IPS-20b (cell line): ENCODE measurements at regions not wholly inside any gene's neighbourhood (a gene's known extent, or its start where the extent isn't known, plus 50 kb on each side); places are given as distances from the start of the nearest gene placed in this dataset.

Experiments used
- H3K27ac ChIP-seq: one replicate; pipeline ENCODE4 v1.5.1; 2013; ENCODE audit warnings: low read length
- H3K27me3 ChIP-seq: 2 replicates; pipeline ENCODE4 v1.6.1; 2013; ENCODE audit warnings: mild to moderate bottlenecking, low read length, inconsistent platforms; ENCODE audit not compliant: insufficient read depth
- H3K36me3 ChIP-seq: 2 replicates; pipeline ENCODE4 v1.6.1; 2013; ENCODE audit warnings: low read depth, mild to moderate bottlenecking, inconsistent platforms, low read length, moderate library complexity; ENCODE audit not compliant: insufficient read depth
- H3K4me1 ChIP-seq: 2 replicates; pipeline ENCODE4 v1.6.1; 2013; ENCODE audit warnings: mild to moderate bottlenecking, control low read depth, inconsistent platforms, low read length, moderate library complexity; ENCODE audit not compliant: insufficient read depth
- H3K4me3 ChIP-seq: 2 replicates; pipeline ENCODE4 v1.5.1; 2013; ENCODE audit warnings: mild to moderate bottlenecking, low read length, inconsistent platforms
- H3K9ac ChIP-seq: 2 replicates; pipeline ENCODE4 v1.6.1; 2013; ENCODE audit warnings: low read depth, mild to moderate bottlenecking, inconsistent platforms, low read length, moderate library complexity
- H3K9me3 ChIP-seq: 2 replicates; pipeline ENCODE4 v1.6.1; 2013; ENCODE audit warnings: mild to moderate bottlenecking, low read depth, low read length, inconsistent platforms; ENCODE audit not compliant: insufficient read depth

- Histone ChIP-seq H3K9ac (no peak overlapping the region), H3K4me3 (no peak overlapping the region), H3K27me3 (no peaks in the 10 kb centered on the region), H3K36me3 (no peaks in the 10 kb centered on the region), H3K27ac (no peak overlapping the region), H3K4me1 (no peaks in the 10 kb centered on the region), H3K9me3 (peaks cover 46% of the 10 kb centered on the region)
Observed at GRCh38 chr18:73220663-73221062, 352.9 kb upstream of the NETO1 start.

- Histone ChIP-seq H3K4me3 (no peak overlapping the region), H3K4me1 (no peaks in the 10 kb centered on the region), H3K9me3 (peaks cover 46% of the 10 kb centered on the region), H3K27ac (no peak overlapping the region), H3K9ac (no peak overlapping the region), H3K36me3 (no peaks in the 10 kb centered on the region), H3K27me3 (no peaks in the 10 kb centered on the region)
Observed at GRCh38 chr18:73218293-73218692, 350.5 kb upstream of the NETO1 start.

- H3K36me3 ChIP-seq, result no peaks in the 10 kb centered on the region
- no peak overlapping the region for H3K4me3 ChIP-seq
- no peaks in the 10 kb centered on the region for H3K4me1 ChIP-seq
- no peak overlapping the region for H3K27ac ChIP-seq
- no peaks in the 10 kb centered on the region for H3K27me3 ChIP-seq
- H3K9ac ChIP-seq, result no peak overlapping the region
- H3K9me3 ChIP-seq, result peaks cover 14% of the 10 kb centered on the region
Observed at GRCh38 chr18:73214970-73215369, 347.2 kb upstream of the NETO1 start.

- Histone ChIP-seq H3K27ac (no peak overlapping the region), H3K36me3 (no peaks in the 10 kb centered on the region), H3K4me3 (no peak overlapping the region), H3K9ac (no peak overlapping the region), H3K9me3 (peaks cover 11% of the 10 kb centered on the region), H3K27me3 (no peaks in the 10 kb centered on the region), H3K4me1 (no peaks in the 10 kb centered on the region)
Observed at GRCh38 chr18:73212442-73212841, 344.7 kb upstream of the NETO1 start.

GRCh38 chr18:73201940-73202339 is 334.2 kb upstream of the NETO1 start:
- Histone ChIP-seq H3K9me3 (no peaks in the 10 kb centered on the region), H3K27ac (no peak overlapping the region), H3K27me3 (no peaks in the 10 kb centered on the region), H3K4me1 (no peaks in the 10 kb centered on the region; the same call in 1 of the 2 replicates), H3K36me3 (no peaks in the 10 kb centered on the region), H3K4me3 (no peak overlapping the region), H3K9ac (no peak overlapping the region)

- Histone ChIP-seq H3K9ac (no peak overlapping the region), H3K36me3 (no peaks in the 10 kb centered on the region), H3K4me3 (no peak overlapping the region), H3K27me3 (no peaks in the 10 kb centered on the region), H3K27ac (no peak overlapping the region), H3K9me3 (no peaks in the 10 kb centered on the region), H3K4me1 (no peaks in the 10 kb centered on the region; the same call in 1 of the 2 replicates)
Observed at GRCh38 chr18:73199151-73199550, 331.4 kb upstream of the NETO1 start.

- Histone ChIP-seq H3K9me3 (no peaks in the 10 kb centered on the region), H3K4me3 (no peak overlapping the region), H3K27me3 (no peaks in the 10 kb centered on the region), H3K27ac (no peak overlapping the region), H3K4me1 (no peaks in the 10 kb centered on the region), H3K36me3 (no peaks in the 10 kb centered on the region), H3K9ac (no peak overlapping the region)
Observed at GRCh38 chr18:73189718-73190117, 321.9 kb upstream of the NETO1 start.

- H3K9me3 ChIP-seq, result peaks cover 2% of the 10 kb centered on the region; the same call in 1 of the 2 replicates
- H3K4me1 ChIP-seq, result no peaks in the 10 kb centered on the region
- no peak overlapping the region for H3K27ac ChIP-seq
- H3K4me3 ChIP-seq, result no peak overlapping the region
- no peaks in the 10 kb centered on the region for H3K36me3 ChIP-seq
- H3K9ac ChIP-seq, result no peak overlapping the region
- no peaks in the 10 kb centered on the region for H3K27me3 ChIP-seq
Observed at GRCh38 chr18:73168236-73168635, 300.4 kb upstream of the NETO1 start.

GRCh38 chr18:73164430-73164829 is 296.6 kb upstream of the NETO1 start:
- Histone ChIP-seq H3K9ac (no peak overlapping the region), H3K27me3 (no peaks in the 10 kb centered on the region), H3K4me3 (no peak overlapping the region), H3K36me3 (no peaks in the 10 kb centered on the region), H3K9me3 (peaks cover 2% of the 10 kb centered on the region; the same call in 1 of the 2 replicates), H3K4me1 (no peaks in the 10 kb centered on the region), H3K27ac (no peak overlapping the region)

- H3K4me3 ChIP-seq, result no peak overlapping the region
- H3K9ac ChIP-seq, result no peak overlapping the region
- no peak overlapping the region for H3K27ac ChIP-seq
- H3K4me1 ChIP-seq, result no peaks in the 10 kb centered on the region
- no peaks in the 10 kb centered on the region for H3K36me3 ChIP-seq
- no peaks in the 10 kb centered on the region for H3K27me3 ChIP-seq
- H3K9me3 ChIP-seq, result peaks cover 2% of the 10 kb centered on the region; the same call in 1 of the 2 replicates
Observed at GRCh38 chr18:73163236-73163635, 295.4 kb upstream of the NETO1 start.

GRCh38 chr18:73156117-73156516 is 288.3 kb upstream of the NETO1 start:
- H3K36me3 ChIP-seq, result no peaks in the 10 kb centered on the region
- no peak overlapping the region for H3K27ac ChIP-seq
- no peak overlapping the region for H3K9ac ChIP-seq
- no peaks in the 10 kb centered on the region for H3K4me1 ChIP-seq
- H3K27me3 ChIP-seq, result no peaks in the 10 kb centered on the region
- no peaks in the 10 kb centered on the region for H3K9me3 ChIP-seq
- no peak overlapping the region for H3K4me3 ChIP-seq

GRCh38 chr18:73153271-73153670 is 285.5 kb upstream of the NETO1 start:
- no peak overlapping the region for H3K9ac ChIP-seq
- H3K4me1 ChIP-seq, result no peaks in the 10 kb centered on the region
- H3K27ac ChIP-seq, result no peak overlapping the region
- H3K4me3 ChIP-seq, result no peak overlapping the region
- H3K9me3 ChIP-seq, result no peaks in the 10 kb centered on the region
- H3K27me3 ChIP-seq, result no peaks in the 10 kb centered on the region
- H3K36me3 ChIP-seq, result no peaks in the 10 kb centered on the region

GRCh38 chr18:73151086-73151485 is 283.3 kb upstream of the NETO1 start:
- H3K27ac ChIP-seq, result no peak overlapping the region
- H3K9me3 ChIP-seq, result no peaks in the 10 kb centered on the region
- no peaks in the 10 kb centered on the region for H3K4me1 ChIP-seq
- no peaks in the 10 kb centered on the region for H3K27me3 ChIP-seq
- no peak overlapping the region for H3K9ac ChIP-seq
- no peaks in the 10 kb centered on the region for H3K36me3 ChIP-seq
- no peak overlapping the region for H3K4me3 ChIP-seq
